Left lobe of liver (tissue), 2 donors: ENCODE measurements at regions not wholly inside any gene's neighbourhood (a gene's known extent, or its start where the extent isn't known, plus 50 kb on each side); places are given as distances from the start of the nearest gene placed in this dataset.
"Not testable (repeated sequence)": the region's sequence is repeated elsewhere in the genome, so short reads cannot be mapped to it uniquely, and the experiment has no call there.

Experiments used
- ATAC-seq: fragments of 200-7000 bp; cut with Tn5 transposase; one replicate; pipeline ENCODE4 v1.9.1; 2020; ENCODE audit warnings: mild to moderate bottlenecking, moderate library complexity
- DNase-seq: peaks from one replicate; pipeline ENCODE4 v3.0.0-alpha.2; 2020; ENCODE audit warnings: low spot score
- donor health status: DM: no; HTN: no; CAD: no; lungs with moderate emphysema.
- donor health status: DM: no; HTN: yes; CAD: no.

DNA sequence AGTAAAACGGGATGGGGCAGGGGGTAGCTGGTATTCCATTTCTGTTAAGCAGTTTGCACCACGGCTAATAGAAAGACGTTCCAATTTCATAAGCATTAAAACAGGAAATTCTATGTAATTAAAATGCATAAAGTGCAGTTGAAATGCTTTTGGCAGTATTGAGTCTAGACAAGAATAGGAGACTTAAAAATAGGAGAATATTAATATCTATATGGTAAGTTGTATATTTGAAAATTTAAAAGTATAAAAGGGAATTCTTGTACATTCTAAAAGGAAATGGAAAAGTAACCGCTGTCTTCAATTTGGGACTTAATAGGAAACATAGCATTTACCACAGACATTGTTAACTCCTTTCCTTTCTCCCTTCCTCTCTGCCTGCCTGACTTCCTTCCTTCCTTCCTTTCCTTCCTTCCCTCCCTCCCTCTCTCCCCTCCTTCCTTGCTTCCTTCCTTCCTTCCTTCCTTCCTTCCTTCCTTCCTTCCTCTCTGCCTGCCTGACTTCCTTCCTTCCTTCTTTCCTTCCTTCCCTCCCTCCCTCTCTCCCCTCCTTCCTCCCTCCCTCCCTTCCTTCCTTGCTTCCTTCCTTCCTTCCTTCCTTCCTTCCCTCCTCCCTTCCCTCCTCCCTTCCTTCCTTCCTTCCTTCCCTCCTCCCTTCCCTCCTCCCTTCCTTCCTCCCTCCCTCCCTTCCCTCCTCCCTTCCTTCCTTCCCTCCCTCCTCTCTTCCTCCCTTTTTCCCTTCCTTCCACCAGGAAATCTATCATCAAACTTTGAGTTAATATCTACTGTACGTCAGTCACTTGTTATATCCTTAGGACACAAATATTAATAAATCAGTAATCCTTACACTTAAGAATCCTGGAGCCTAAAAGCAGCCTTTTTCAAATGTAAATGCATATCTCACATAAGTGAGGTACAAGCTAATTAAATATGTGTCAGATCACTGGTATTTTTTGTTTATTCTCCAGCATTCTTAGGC lies 1049.3 kb downstream of the GALC start:
- ATAC-seq (no peak), DNase-seq (no peak)

DNA sequence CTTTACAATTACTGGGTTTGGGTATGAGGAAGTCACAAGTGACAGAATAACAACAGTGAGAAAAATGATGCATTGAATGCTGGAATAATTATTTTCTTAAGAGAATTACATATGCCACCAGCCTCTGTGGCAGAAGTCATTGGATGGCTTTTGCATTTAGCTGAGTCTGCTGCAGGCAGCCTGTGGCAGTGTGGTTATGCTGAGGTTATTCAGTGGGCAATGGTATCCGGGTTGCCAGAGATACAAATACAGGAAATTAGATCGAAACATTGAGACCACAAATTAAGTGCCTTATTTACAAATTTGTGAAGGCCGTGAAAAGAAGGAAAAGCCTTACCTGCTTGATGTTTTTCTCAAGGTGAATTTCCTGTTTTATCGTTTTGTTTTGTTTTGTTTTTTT lies 1050.0 kb downstream of the GALC start:
- ATAC-seq = no peak
- no peak for DNase-seq

DNA sequence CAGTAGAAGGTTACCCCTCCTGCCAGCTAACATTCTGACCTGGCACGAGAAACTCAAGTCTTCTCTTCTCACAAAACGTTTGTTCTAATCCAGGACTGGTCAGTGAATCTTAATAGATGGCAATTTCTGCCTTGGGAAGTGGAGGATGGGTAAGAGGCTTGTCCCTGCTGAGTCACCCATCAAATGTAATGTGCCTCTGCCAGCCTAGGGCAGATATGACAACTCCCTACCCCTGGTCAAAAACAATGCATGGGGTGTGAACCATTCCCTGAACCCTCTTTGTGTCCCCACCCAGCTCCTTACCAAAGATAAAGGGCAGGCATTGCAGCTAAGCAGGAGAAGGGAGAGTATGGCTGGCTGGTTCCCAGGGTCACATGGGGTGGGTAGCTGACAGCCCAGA lies 1052.9 kb downstream of the GALC start:
- DNase-seq (no peak), ATAC-seq (no peak)

DNA sequence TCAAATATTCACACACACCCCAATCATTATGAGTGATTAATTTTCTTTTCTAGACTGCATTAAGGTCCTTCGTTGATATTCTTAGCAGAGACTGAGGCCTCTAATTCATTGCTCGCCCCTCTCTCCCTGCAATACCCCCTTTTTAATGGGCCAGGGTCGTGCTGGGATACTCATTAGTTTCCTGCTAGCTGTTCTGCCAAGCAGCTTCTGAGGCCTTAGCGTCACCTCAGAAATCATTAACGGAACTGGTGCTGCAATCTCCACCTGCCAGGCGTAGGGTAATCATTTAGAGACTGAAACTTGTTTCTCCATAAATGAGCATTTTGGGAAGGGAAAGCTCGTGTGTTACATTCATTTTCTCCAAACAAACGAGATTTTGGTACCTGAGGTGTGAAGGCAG lies 1054.7 kb downstream of the GALC start:
- DNase-seq (no peak), ATAC-seq (no peak)

DNA sequence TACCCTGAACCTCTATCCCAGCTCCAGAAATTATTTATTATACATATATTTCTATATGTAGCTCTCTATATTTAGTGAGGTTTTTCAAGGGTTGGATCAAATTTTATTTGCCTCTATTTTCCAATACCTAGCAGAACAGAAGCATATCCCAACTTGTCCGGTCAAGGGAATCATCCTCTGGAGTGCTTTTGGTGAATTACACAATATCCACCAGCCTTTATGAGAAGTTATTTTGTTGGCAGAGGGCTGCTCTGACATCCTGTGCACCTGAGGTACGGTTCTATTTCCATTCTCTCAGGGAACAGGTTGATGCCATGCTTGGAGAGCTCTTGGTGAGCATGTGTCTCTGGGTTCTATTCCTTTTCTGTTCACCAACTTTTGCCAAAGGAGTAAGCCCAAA lies 1056.4 kb downstream of the GALC start:
- ATAC-seq (no peak), DNase-seq (no peak)

DNA sequence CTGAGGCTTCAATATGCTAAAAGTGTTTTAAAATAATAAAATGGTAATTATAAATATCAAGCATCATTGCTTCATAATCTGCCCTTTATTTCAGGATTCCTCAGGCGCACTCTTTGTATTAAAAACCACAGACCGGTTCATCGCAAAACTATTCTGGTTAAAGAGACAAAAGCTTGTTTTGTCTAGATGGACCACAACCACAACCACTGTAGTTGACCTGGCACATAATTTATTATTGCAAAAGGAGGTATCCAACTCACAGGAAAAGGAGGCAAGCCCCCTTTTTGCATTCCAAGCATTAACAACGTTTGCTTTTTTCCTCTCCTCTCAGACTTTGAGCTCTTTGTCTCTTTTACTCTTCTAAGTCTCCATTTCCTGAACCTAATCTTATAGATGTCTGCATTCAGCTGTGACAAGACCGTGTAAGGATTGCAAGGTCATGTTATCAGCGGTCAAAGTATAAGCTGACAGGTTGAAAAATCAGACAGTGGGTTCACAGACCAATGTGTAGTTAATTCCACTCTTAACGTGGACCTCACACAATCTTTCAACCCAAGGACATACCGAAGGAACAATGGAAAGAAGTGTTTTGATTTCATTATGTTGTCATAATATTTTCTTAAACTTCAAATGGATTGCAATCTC lies 1057.6 kb downstream of the GALC start:
- ATAC-seq (no peak), DNase-seq (no peak)

DNA sequence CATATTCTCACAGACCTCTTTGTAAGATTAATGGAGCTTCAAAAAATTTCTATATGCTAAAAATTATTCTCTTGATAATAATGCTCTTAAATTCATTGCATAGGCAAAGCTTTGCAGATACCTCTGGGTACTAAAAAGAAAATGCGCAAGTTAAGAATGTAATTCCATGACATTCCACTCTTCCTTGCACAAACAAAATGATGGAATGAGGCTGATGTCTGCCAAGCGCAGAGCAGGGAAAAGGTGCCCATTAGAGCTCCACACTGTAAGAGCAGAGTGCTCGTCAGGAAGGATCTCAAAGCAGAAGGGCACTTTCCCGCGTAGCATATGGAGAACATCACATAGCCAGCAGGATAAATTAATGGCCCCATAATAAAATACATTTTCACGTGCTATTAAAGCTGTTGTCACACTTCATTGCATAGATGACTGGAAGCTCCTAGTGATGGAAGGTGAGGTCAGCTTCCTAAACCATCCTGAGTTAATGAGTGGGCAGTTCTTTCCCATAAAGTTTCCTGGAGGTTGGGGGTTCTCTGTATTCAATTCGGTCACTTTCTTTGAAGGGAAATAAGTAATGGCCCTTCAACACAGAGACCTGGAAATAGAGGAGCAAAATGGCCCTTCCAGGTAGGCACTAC lies 1058.9 kb downstream of the GALC start:
- DNase-seq = no peak
- ATAC-seq = no peak

DNA sequence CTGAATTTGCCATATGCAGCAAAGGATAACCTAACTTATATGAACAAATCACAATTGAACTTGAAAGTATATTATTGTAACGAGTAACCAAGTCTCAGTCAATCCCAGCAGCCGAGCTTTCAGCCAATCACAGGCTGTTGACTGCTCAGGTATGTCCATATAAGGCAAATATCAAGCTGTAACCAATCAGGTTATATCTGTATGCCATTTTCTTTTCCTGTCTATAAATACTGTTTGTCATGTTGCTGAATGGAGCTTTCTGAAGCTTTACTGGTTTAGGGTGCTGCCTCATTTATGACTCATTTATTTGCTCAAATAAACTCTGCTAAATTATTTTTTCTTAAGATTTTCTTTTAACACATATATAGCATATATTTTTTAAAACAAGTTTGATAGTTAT lies 1059.5 kb downstream of the GALC start:
- ATAC-seq = no peak
- no peak for DNase-seq

DNA sequence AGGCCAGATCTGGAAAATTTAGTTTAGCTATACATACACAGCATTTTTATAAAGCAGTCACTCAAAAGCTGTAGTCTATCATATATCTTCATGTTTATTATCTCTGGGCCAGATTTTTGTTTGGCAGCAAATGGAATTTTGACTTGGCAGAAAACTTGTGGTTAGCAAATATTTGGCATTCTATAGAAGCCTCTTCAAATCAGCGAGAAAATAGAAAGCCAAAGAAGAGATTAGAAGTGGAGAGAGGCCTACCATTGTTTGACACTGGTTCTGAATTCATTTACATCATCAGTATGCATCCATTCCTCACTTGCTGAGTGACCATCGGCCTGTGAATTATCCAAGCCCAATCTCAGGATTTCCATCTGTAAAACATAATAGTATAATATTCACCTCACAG lies 1077.6 kb downstream of the GALC start:
- DNase-seq = no peak
- ATAC-seq = no peak

DNA sequence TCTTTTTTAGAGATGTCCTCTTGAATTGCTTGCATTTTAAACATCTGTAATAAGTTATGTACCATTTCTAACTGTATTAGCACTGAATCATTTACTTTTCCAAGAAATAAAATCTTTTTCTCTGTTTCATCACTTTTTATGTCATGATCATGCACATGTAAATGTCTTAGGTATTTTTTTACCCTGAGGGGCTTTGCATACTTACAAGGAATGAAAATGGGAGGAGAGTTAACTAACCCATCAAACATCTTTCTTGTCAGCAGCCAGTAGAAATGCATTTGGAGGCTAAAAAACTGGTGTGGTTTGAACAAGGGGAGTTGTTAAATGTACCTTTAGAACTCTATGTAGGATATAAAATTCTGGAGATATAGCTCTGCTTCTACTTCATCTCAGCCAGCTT lies 1080.3 kb downstream of the GALC start:
- ATAC-seq (no peak), DNase-seq (no peak)

DNA sequence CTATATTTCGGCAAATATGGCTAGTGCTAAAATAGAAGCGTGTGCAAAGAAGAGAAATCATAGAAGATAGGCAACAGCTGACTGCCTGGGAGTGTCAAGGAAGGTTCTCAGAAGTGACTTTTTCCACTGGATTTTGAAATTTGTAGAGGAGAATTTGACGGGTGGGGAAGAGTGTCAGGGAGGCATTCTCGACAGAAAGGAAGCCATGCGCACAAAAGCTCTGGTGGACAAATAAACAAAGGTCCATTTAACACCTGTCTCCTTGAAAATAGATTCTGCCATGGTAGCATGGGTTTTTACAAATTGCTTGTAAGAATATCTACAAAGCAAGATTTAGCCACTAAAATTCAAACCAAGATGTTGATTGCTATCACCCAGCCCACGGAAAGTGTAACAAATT lies 1081.5 kb downstream of the GALC start:
- no peak for ATAC-seq
- no peak for DNase-seq

DNA sequence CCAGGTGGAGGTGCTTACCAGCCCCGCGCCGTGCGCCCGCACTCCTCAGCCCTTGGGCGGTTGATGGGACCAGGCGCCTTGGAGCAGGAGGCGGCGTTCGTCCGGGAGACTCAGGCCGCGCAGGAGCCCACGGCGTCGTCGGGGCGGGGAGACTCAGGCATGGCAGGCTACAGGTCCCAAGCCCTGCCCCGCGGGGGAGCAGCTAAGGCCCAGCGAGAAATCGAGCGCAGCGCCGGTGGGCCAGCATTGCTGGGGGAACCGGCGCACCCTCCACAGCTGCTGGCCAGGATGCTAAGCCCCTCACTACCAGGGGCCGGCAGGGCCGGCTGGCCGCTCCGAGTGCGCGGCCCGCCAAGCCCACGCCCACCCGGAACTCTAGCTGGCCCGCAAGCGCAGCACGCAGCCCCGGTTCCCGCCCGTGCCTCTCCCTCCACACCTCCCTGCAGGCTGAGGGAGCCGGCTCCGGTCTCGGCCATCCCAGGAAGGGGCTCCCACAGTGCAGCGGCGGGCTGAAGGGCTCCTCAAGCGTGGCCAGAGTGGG lies 1087.5 kb downstream of the GALC start:
- DNase-seq, ATAC-seq: not testable (repeated sequence)

DNA sequence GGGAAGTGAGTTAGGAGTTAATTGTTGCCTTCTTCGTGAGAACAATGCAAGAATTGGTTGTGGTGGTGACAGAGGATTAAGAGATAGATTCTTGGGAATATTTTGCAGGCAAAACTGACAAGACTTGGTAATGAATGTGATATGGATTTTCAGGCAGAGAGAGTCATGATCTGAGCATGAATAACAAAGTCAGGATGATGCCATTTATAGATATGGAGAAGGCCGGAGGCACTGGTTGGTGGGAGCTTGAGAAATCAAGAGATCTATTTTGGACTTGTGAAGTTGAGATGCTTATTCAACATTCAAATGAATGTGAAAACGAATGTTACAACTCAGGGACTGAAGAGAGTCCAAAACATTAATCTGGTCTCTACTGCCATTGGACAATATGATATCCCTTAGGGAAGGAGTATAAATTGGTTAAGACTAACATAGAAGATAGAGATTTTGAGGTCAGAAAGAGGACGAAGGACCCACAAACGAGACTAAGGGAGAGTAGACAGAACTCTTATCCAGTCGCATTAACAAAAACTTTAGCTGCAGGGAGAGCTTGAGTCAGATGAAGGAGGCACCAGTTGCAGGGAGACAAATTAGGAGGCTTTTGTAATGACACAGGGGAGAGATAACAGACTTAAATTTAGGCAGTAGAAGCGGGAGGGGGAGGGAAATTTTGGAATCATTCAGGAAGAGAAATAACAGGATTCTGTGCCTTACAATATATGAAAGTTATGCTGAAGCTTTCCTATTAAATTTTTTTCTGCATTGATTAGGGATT lies 1090.6 kb downstream of the GALC start:
- ATAC-seq (no peak), DNase-seq (no peak)

DNA sequence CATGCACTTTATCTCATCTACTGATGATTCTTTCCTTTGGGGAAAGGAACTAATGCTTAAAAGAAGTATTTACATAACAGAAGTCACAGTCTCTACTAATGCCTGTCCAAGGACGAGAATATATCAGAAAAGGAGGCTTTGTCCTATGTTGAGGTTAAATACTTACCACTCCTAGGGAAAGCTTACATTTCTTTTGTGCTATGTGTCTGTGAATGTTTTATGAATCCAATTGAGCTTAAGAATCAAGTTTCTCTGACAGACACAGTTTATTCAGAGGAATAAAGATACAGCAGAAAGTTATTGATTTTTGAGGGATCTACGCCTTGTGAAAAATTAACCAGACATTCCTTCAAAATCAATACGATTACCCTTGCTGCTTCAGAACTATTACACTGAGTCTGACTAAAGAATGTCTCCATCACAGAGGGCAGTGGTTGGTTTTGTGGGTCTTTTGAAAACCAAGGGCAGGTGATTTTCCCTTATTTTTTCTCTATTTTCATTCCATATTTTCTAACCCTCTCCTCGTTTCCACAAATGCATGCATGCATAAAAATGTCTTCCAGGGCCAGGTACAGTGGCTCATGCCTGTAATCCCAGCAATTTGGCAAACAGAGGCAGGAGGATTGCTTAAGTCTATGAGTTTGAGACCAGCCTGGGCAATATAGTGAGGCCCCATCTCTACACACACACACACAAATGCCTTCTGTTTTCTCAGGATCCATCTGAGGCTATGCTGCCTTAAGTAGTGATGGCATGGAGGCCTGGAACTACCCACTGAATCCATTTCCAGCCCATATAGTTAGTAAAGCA lies 1095.1 kb downstream of the GALC start:
- ATAC-seq (peak; percentile 64), DNase-seq (no peak)

DNA sequence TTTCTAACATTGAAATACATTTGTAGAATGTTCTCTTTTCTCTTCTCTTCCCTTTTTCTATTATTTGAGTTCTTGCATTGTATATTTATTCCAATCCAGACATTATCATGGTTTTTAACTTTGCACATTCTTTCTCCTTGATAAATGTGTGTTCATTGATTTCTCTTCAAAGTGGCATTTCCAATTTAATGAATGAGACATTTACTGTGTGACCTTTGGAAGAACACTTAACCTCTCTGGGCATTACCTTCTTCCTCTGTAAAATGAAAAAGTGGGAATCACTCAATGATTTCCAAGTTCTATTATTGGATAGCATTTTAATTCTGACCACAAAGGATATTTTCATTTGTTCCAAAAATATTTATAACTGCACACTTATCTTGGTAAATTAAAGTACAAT lies 1095.8 kb downstream of the GALC start:
- no peak for DNase-seq
- ATAC-seq = no peak

DNA sequence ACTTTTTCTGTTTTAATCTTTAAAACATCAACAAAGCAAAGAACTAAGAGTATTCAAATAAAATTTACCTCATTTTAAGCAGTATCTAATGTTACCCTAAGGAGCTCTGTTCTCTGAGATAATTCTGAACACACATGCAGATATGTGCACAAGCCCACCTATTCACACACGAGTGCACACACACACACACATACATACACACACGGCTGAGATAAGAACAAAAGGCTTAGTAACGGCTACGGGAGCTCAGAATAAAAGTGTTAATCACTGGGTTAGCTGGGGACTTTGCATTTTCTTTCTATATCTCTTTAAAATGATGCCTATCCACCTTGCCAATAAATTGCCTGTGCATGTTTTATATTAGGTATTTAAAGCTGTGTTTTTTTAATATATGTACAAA lies 1096.3 kb downstream of the GALC start:
- ATAC-seq = no peak
- DNase-seq = no peak

DNA sequence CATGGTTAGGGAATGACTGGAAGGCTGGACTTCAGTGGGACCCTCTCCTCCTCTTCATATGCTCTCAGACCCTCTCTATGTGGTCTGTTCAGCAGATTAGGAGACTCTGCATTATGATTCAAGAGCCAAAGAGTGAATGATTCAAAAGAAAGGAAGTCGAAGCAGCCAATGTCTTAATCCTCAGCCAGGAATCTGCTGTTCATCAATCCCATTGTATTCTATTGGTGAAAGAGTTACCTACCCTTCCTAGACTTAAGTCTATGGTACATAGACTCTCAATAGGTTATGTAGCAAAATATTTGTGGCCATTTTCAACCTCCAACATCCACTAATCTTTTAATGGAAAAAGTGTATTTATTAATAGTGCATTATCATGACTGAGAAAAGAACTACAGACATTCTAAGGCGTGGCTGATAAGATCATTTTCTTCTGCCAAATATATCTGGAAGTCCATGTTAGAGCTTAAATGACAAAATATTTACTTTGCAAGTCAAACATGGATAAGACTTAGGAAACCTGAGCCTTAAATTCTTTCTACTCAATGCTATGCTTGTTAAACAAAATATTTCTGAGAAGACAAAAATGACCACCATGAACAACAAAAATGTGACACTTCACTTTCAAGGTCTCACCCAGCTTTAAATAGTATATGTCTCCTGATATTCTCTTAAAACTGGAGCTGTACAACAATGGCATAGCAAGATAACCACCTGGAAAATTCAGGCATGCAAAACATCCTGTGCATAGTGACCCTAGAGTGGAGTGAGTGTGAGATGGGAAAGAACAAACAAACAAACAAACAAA lies 1100.6 kb downstream of the GALC start:
- ATAC-seq (no peak), DNase-seq (no peak)

DNA sequence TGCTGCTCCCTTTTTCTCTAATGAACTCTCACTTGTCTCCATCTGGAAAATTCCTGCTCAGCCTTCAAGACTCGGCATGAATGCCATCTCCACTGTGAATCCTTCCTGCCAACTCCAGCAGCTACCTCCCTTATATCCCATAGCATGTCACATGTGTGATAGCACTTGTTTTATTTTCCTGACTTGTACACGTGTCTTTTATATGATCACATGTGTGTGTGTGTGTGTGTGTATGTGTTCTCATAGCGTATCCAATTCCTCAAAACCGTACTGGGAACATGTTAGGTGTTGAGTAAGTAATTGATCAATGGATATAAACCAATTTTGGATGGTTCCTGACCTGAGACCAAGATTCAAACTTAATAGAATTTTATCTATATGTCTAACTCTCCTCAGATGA lies 1107.7 kb downstream of the GALC start:
- DNase-seq (no peak), ATAC-seq (no peak)

DNA sequence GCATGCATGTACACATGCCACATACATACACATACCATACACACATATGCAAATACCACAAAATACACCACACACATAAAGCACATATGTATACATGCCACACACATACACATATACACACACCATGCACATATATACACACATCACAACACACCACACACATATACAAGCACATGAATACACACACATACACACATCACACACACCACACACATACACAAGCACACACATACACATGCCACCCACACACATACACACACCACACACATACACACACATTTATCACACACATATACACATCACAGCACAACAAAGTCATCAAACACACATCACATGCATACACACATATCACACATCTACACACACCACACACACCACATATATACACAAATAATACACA lies 1108.5 kb downstream of the GALC start:
- DNase-seq (no peak), ATAC-seq (no peak)
